Neural progenitor cell (in vitro differentiated cells): ENCODE measurements at regions not wholly inside any gene's neighbourhood (a gene's known extent, or its start where the extent isn't known, plus 50 kb on each side); places are given as distances from the start of the nearest gene placed in this dataset.
A peak's percentile ranks its signal among the peaks of the same experiment; 100 is the strongest.

Source experiments
- DNase-seq: peaks from one replicate; pipeline ENCODE4 v3.0.0-alpha.2; 2016; ENCODE audit warnings: low spot score
- H2AFZ ChIP-seq: fragments of 200-600 bp; sonication (generic); replicated peaks from 2 replicates; pipeline ENCODE4 v1.6.1; 2016; ENCODE audit warnings: antibody characterized with exemption
- H3F3A ChIP-seq: fragments of 200-600 bp; sonication (generic); 2 replicates; pipeline ENCODE4 v1.6.1; 2016; ENCODE audit warnings: antibody characterized with exemption, low read depth
- H3K27ac ChIP-seq: fragments of 200-600 bp; sonication (generic); 2 replicates; pipeline ENCODE4 v1.5.1; 2016; ENCODE audit warnings: mild to moderate bottlenecking
- H3K27me3 ChIP-seq: fragments of 200-600 bp; sonication (generic); 2 replicates; pipeline ENCODE4 v1.6.1; 2016; ENCODE audit warnings: mild to moderate bottlenecking, moderate library complexity
- H3K36me3 ChIP-seq: fragments of 200-600 bp; sonication (generic); 2 replicates; pipeline ENCODE4 v1.5.1; 2016
- H3K4me1 ChIP-seq: fragments of 200-600 bp; sonication (generic); 2 replicates; pipeline ENCODE4 v1.6.1; 2016; ENCODE audit warnings: mixed run types
- H3K4me2 ChIP-seq: fragments of 200-600 bp; sonication (generic); 2 replicates; pipeline ENCODE4 v1.6.1; 2016
- H3K4me3 ChIP-seq: fragments of 200-600 bp; sonication (generic); 2 replicates; pipeline ENCODE4 v1.5.1; 2016
- H3K79me2 ChIP-seq: fragments of 200-600 bp; sonication (generic); 2 replicates; pipeline ENCODE4 v1.6.1; 2016; ENCODE audit warnings: low read depth
- H3K9ac ChIP-seq: fragments of 200-600 bp; sonication (generic); 2 replicates; pipeline ENCODE4 v1.6.1; 2016
- H3K9me3 ChIP-seq: fragments of 200-600 bp; sonication (generic); 2 replicates; pipeline ENCODE4 v1.5.1; 2016; ENCODE audit warnings: low read depth
- H4K20me1 ChIP-seq: fragments of 200-600 bp; sonication (generic); 2 replicates; pipeline ENCODE4 v1.6.1; 2016; ENCODE audit warnings: low read depth
- H3K27ac Mint-ChIP-seq: 3 replicates; pipeline ENCODE4 v1.8.0; 2021; ENCODE audit warnings: mixed read lengths
- H3K27me3 Mint-ChIP-seq: 2 replicates; pipeline ENCODE4 v1.8.0; 2022; ENCODE audit warnings: low read depth, mild to moderate bottlenecking, inconsistent platforms, moderate library complexity, mixed read lengths; ENCODE audit not compliant: insufficient read depth
- H3K36me3 Mint-ChIP-seq: 3 replicates; pipeline ENCODE4 v1.8.0; 2021; ENCODE audit warnings: mixed read lengths
- H3K4me1 Mint-ChIP-seq: 3 replicates; pipeline ENCODE4 v1.8.0; 2021; ENCODE audit warnings: mixed read lengths
- H3K4me3 Mint-ChIP-seq: 3 replicates; pipeline ENCODE4 v1.8.0; 2021; ENCODE audit warnings: mild to moderate bottlenecking, moderate library complexity, mixed read lengths
- H3K9me3 Mint-ChIP-seq: 3 replicates; pipeline ENCODE4 v1.8.0; 2020; ENCODE audit warnings: mixed read lengths
- EZH2 ChIP-seq: fragments of 200-600 bp; sonication (generic); IDR thresholded peaks from 2 replicates; pipeline ENCODE4 v1.6.1; 2017; ENCODE audit warnings: antibody characterized with exemption, mild to moderate bottlenecking, moderate library complexity
- EZH2phosphoT487 ChIP-seq: fragments of 200-600 bp; sonication (generic); IDR thresholded peaks from 2 replicates; pipeline ENCODE4 v1.6.1; 2017; ENCODE audit warnings: antibody characterized with exemption
- TF ChIP-seq, protein P1 (sequence below): fragments of 200-600 bp; sonication (generic); IDR thresholded peaks from 2 replicates; pipeline ENCODE4 v1.5.1; 2017; ENCODE audit warnings: antibody characterized with exemption, mild to moderate bottlenecking

- H3K36me3 ChIP-seq = no peaks in the 10 kb centered on the region
- Mint-ChIP-seq H3K9me3 (peaks cover 5% of the 10 kb centered on the region), H3K27ac (peak overlapping the region; percentile 73), H3K4me1 (peaks cover 40% of the 10 kb centered on the region), H3K4me3 (no peak overlapping the region), H3K27me3 (peaks cover 6% of the 10 kb centered on the region), H3K36me3 (no peaks in the 10 kb centered on the region)
- no peak overlapping the region for H3K4me3 ChIP-seq
- H3F3A ChIP-seq = no peaks in the 10 kb centered on the region
- no peak for DNase-seq
- H3K27me3 ChIP-seq = no peaks in the 10 kb centered on the region
- no peak overlapping the region for H3K9ac ChIP-seq
- no peaks in the 10 kb centered on the region for H3K9me3 ChIP-seq
- no peak overlapping the region for H3K27ac ChIP-seq
- H3K79me2 ChIP-seq = no peaks in the 10 kb centered on the region
- no peak overlapping the region for H3K4me2 ChIP-seq
- no peaks in the 10 kb centered on the region for H4K20me1 ChIP-seq
- peaks cover 21% of the 10 kb centered on the region for H3K4me1 ChIP-seq
- TF ChIP-seq EZH2 (no peak), EZH2phosphoT487 (no peak)
- TF ChIP-seq, protein P1, sequence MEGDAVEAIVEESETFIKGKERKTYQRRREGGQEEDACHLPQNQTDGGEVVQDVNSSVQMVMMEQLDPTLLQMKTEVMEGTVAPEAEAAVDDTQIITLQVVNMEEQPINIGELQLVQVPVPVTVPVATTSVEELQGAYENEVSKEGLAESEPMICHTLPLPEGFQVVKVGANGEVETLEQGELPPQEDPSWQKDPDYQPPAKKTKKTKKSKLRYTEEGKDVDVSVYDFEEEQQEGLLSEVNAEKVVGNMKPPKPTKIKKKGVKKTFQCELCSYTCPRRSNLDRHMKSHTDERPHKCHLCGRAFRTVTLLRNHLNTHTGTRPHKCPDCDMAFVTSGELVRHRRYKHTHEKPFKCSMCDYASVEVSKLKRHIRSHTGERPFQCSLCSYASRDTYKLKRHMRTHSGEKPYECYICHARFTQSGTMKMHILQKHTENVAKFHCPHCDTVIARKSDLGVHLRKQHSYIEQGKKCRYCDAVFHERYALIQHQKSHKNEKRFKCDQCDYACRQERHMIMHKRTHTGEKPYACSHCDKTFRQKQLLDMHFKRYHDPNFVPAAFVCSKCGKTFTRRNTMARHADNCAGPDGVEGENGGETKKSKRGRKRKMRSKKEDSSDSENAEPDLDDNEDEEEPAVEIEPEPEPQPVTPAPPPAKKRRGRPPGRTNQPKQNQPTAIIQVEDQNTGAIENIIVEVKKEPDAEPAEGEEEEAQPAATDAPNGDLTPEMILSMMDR = no peak
- H2AFZ ChIP-seq = peak overlapping the region; percentile 68
Measured at GRCh38 chr15:95973566-95974256, 356.8 kb upstream of the NR2F2 start.

DNA sequence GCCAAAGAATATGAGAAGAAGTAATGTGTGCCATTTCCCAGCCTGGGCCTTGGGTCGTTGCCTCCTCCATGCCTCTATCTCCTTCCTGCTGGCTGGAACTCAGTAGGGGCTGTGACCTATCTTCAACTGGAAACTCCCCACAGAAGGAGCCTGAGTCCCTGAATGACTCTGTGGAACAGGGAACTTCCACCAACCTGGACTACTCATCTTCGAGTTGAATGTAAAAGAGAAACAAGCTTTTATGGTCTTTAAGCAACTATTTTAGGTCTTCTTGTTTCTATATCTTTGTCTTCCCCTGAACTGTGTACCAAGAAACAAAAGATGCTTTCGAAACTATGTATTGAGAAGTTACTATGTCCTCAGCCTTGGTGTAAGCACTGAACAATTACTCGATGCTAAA lies 355.3 kb upstream of the NR2F2 start:
- Mint-ChIP-seq H3K27ac (no peak overlapping the region), H3K36me3 (no peaks in the 10 kb centered on the region), H3K27me3 (peaks cover 3% of the 10 kb centered on the region), H3K4me1 (peaks cover 44% of the 10 kb centered on the region), H3K4me3 (no peak overlapping the region), H3K9me3 (peaks cover 5% of the 10 kb centered on the region)
- no peak overlapping the region for H3K27ac ChIP-seq
- no peak for DNase-seq
- H3K4me2 ChIP-seq = no peak overlapping the region
- no peaks in the 10 kb centered on the region for H4K20me1 ChIP-seq
- H3K27me3 ChIP-seq = no peaks in the 10 kb centered on the region
- TF ChIP-seq EZH2phosphoT487 = no peak
- TF ChIP-seq, protein P1 = no peak
- no peak for TF ChIP-seq EZH2
- no peak overlapping the region for H2AFZ ChIP-seq
- H3K4me3 ChIP-seq = no peak overlapping the region
- H3K36me3 ChIP-seq = no peaks in the 10 kb centered on the region
- H3K9ac ChIP-seq = no peak overlapping the region
- peaks cover 28% of the 10 kb centered on the region for H3K4me1 ChIP-seq
- no peaks in the 10 kb centered on the region for H3K79me2 ChIP-seq
- no peaks in the 10 kb centered on the region for H3K9me3 ChIP-seq
- H3F3A ChIP-seq = no peaks in the 10 kb centered on the region

DNA sequence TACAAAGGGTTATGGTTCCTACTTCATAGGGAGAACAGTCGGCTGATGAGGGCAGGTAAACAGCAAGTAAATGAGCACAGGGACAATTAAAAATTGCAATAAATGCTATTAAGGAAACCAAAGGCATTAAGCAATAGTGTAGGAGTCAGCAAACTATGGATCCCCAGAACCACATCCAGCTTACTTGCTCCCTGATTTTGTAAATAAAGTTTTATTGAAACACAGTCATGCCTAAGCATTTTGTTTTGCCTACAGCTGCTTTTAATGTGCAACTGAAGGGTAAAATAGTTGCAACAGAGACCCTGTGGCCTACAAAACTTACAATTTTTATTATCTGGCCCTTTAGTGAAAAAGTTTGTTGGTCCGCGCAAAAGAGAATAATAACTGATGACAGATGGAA lies 351.2 kb upstream of the NR2F2 start:
- no peak overlapping the region for H3K4me3 ChIP-seq
- Mint-ChIP-seq H3K27ac (no peak overlapping the region), H3K9me3 (peaks cover 5% of the 10 kb centered on the region), H3K27me3 (no peaks in the 10 kb centered on the region), H3K4me3 (no peak overlapping the region), H3K4me1 (peaks cover 16% of the 10 kb centered on the region), H3K36me3 (no peaks in the 10 kb centered on the region)
- no peaks in the 10 kb centered on the region for H4K20me1 ChIP-seq
- H3K9ac ChIP-seq = no peak overlapping the region
- H3K4me1 ChIP-seq = peaks cover 17% of the 10 kb centered on the region
- H2AFZ ChIP-seq = no peak overlapping the region
- H3K4me2 ChIP-seq = no peak overlapping the region
- no peaks in the 10 kb centered on the region for H3K36me3 ChIP-seq
- DNase-seq = no peak
- H3K27ac ChIP-seq = no peak overlapping the region
- H3K9me3 ChIP-seq = no peaks in the 10 kb centered on the region
- H3F3A ChIP-seq = no peaks in the 10 kb centered on the region
- no peaks in the 10 kb centered on the region for H3K79me2 ChIP-seq
- H3K27me3 ChIP-seq = no peaks in the 10 kb centered on the region
- TF ChIP-seq EZH2 (no peak), EZH2phosphoT487 (no peak)
- TF ChIP-seq, protein P1 = no peak
